ENCODE measurements at regions not wholly inside any gene's neighbourhood (a gene's known extent, or its start where the extent isn't known, plus 50 kb on each side); places are given as distances from the start of the nearest gene placed in this dataset.

DNA sequence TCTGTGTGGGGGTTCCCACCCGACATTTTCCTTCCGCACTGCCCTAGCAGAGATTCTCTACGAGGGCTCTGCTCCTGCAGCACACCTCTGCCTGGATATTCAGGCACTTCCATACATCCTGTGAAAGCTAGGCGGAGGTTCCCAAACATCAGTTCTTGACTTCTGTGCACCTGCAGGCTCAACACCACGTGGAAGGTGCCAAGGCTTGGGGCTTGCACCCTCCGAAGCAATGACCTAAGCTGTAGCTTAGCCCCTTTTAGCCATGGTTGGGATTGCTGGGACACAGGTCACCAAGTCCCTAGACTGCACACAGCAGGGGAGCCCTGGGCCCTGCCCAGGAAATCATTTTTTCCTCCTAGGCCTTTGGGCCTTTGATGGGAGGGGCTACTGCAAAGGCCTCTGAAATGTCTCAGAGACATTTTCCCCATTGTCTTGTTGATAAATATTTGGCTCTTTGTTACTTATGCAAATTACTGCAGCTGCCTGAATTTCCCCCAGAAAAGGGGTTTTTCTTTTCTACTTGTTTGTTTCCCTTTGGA is 1004.8 kb downstream of the OLFM4 start:
- TF ChIP-seq, protein P1, sequence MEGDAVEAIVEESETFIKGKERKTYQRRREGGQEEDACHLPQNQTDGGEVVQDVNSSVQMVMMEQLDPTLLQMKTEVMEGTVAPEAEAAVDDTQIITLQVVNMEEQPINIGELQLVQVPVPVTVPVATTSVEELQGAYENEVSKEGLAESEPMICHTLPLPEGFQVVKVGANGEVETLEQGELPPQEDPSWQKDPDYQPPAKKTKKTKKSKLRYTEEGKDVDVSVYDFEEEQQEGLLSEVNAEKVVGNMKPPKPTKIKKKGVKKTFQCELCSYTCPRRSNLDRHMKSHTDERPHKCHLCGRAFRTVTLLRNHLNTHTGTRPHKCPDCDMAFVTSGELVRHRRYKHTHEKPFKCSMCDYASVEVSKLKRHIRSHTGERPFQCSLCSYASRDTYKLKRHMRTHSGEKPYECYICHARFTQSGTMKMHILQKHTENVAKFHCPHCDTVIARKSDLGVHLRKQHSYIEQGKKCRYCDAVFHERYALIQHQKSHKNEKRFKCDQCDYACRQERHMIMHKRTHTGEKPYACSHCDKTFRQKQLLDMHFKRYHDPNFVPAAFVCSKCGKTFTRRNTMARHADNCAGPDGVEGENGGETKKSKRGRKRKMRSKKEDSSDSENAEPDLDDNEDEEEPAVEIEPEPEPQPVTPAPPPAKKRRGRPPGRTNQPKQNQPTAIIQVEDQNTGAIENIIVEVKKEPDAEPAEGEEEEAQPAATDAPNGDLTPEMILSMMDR (IDR thresholded peaks at IDR 0.05) = no peak
- TF ChIP-seq POLR2A (IDR thresholded peaks at IDR 0.05) = no peak
- no peak for TF ChIP-seq EP300 (IDR thresholded peaks at IDR 0.05)

Data from tibial nerve (tissue), 4 donors.